HG03045 (cell line): ENCODE measurements at regions not wholly inside any gene's neighbourhood (a gene's known extent, or its start where the extent isn't known, plus 50 kb on each side); places are given as distances from the start of the nearest gene placed in this dataset.
A peak's percentile ranks its signal among the peaks of the same experiment; 100 is the strongest.
"Not testable (repeated sequence)": the region's sequence is repeated elsewhere in the genome, so short reads cannot be mapped to it uniquely, and the experiment has no call there.

Experiments
- ATAC-seq: cut with Tn5 transposase; IDR thresholded peaks from one replicate; pipeline ENCODE4 v1.9.1; 2021; ENCODE audit warnings: mild to moderate bottlenecking, moderate library complexity; ENCODE audit not compliant: unreplicated experiment

GRCh38 chr3:170814822-170815221 is 55.2 kb downstream of the RPL22L1 start:
- no peak for ATAC-seq

- no peak for ATAC-seq
These were observed 56.7 kb downstream of the RPL22L1 start for GRCh38 chr3:170813266-170813665.

- ATAC-seq = peak; percentile 84
These were observed 57.9 kb downstream of the RPL22L1 start for GRCh38 chr3:170811928-170812591.

- no peak for ATAC-seq
These were observed 58.5 kb downstream of the RPL22L1 start for GRCh38 chr3:170811515-170811914.

GRCh38 chr3:170809975-170810357 is 60.0 kb downstream of the RPL22L1 start:
- ATAC-seq = no peak

GRCh38 chr3:170809007-170809974 is 60.7 kb downstream of the RPL22L1 start:
- ATAC-seq = no peak

GRCh38 chr3:170808041-170808440 is 62.0 kb downstream of the RPL22L1 start:
- ATAC-seq = no peak

- ATAC-seq = no peak
These were observed 63.3 kb downstream of the RPL22L1 start for GRCh38 chr3:170806676-170807075.

GRCh38 chr3:170806141-170806540 is 63.9 kb downstream of the RPL22L1 start:
- no peak for ATAC-seq

- not testable (repeated sequence) for ATAC-seq
These were observed 64.7 kb downstream of the RPL22L1 start for GRCh38 chr3:170805296-170805695.

- not testable (repeated sequence) for ATAC-seq
These were observed 65.4 kb downstream of the RPL22L1 start for GRCh38 chr3:170804634-170805033.

- no peak for ATAC-seq
These were observed 65.9 kb downstream of the RPL22L1 start for GRCh38 chr3:170804078-170804477.

- no peak for ATAC-seq
These were observed 67.5 kb downstream of the RPL22L1 start for GRCh38 chr3:170802164-170803151.

- ATAC-seq = no peak
These were observed 68.4 kb downstream of the RPL22L1 start for GRCh38 chr3:170801597-170801996.

GRCh38 chr3:170800275-170800674 is 69.7 kb downstream of the RPL22L1 start:
- not testable (repeated sequence) for ATAC-seq

GRCh38 chr3:170799009-170799408 is 71.0 kb downstream of the RPL22L1 start:
- no peak for ATAC-seq

GRCh38 chr3:170797685-170798084 is 72.3 kb downstream of the RPL22L1 start:
- ATAC-seq = no peak

GRCh38 chr3:170792471-170792870 is 77.5 kb downstream of the RPL22L1 start:
- ATAC-seq = no peak

- ATAC-seq = no peak
These were observed 79.3 kb downstream of the RPL22L1 start for GRCh38 chr3:170790647-170791046.

GRCh38 chr3:170787464-170787863 is 82.5 kb downstream of the RPL22L1 start:
- ATAC-seq = no peak

- ATAC-seq = no peak
These were observed 84.5 kb downstream of the RPL22L1 start for GRCh38 chr3:170785454-170785853.
